ENCODE measurements at regions not wholly inside any gene's neighbourhood (a gene's known extent, or its start where the extent isn't known, plus 50 kb on each side); places are given as distances from the start of the nearest gene placed in this dataset.

DNA sequence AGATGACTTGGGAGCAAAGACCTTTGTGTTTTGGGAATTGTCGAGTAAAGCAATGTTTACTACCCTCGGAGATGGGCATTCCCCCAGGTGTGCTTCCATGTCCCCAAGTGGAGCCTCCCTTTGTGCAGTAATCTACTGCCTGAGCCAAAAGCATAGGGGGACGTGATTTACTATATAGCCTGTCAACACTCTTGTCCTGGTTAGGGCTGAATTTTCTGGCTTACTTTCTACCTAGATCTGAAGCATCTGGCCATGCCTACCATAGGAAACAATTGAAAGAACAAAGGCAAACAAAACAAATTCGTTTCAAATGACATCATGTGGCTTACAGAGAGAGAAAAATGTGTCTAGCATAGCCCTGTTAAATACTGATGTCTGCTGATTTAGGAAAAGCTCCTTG, 350.6 kb downstream of the SAMD5 start:
- DNase-seq: no peak

DNA sequence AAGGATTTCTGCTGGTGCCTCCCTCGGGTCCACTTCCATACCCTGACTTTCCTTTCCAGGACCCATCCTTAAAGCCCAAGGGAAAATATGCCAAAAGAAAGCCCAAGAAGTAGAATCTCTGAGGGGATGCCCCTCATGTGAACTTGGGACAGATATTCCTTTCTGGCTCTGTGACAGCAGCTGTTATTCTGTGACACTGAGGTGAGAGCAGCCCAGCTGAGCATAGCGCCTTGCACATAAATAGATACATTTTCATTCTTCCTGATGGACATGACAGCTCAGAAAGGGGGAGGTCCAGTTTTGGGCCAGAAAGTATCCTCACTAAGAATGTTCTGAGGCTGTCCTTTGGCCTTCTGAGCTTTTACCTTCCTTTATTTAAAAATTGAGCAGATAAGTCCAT, 353.2 kb downstream of the SAMD5 start:
- no peak for DNase-seq

DNA sequence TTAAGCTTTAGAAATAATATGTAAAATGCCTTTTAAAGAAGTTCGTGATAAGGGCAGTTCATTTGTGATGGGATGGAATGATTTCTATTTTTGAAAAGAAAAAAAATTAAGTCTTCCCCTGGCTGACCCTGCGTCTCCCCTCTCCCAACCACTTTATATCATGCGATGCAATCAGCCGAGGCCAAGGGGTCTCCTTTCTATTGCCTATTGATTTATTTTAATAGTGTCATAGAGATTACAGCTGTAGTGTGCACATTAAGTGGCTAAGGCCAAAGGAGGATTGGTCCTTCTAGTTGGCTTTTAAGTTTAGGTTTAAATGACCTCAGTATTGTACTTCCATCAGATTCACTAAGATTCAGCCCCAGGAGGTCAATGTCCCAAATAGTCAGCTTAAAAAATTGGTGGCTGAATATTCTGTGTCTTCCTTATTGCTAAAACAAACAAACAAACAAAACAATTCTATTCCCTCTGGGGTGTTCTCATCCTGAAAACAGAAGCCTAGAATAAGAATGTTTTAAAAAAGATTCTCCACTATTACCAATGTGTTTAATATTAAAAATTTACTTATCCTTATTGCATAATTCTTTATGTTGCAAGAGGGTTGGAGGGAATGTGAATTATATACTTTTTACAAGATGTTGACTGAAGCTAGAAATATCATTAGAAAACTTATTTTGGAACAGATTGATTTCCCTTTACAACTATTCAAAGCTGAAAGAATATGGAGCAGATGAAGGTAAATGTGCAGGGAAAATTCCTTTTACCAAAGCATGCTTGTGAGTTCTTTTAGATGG, 359.1 kb downstream of the SAMD5 start:
- no peak for DNase-seq

DNA sequence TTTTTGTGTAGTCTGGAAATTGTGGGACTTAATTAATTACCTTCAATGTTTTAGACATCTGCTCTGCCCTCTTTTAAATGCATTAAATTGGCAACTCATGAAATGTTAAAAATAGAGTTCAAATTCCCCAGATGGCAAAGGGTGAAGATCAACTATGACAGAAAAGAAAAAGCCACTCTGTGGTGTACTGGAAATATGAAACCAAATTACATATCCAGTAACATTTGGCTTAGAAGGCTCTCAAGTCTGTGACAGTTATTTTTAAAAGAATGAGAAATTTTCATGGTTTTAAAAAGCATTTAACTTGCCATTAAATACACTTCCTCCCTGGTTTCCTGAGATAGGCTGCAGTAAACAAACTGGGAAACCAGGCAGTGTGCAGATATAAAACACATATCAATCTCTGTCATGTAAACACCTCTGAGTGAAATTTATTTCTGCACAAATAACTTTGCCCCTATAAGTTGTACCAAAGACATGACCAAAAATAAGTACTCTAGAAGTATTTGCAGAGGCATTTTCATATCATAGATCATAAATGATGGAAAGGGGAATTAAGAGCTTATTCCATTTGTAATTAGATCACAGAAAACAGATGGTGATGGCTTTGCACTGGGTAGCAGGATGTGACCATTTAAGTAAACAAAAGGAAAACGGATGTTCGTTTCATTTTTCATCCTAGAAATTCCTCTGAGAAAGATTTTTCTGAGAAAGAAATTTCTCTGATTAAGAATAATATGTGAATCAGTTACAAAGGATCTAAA, 360.1 kb downstream of the SAMD5 start:
- DNase-seq: no peak

DNA sequence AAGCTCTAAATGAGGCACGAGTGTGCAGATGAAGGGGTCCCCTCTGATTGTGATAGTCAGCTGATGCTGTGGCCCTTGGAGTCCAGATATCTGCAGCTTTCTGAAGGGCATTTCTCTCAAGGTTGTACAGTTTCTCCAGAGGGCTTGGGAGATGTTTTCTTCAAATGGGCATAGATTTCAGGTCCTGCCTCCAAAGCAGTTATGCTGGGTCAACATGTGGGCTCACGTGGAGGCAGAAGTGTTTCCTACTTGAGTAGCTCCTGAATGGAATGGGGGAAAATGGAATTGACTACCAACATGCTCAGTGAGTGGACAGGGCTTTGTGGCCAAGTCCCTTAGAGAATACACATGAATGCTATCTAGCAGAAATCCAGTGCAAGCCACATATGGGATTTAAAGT, 360.7 kb downstream of the SAMD5 start:
- no peak for DNase-seq

DNA sequence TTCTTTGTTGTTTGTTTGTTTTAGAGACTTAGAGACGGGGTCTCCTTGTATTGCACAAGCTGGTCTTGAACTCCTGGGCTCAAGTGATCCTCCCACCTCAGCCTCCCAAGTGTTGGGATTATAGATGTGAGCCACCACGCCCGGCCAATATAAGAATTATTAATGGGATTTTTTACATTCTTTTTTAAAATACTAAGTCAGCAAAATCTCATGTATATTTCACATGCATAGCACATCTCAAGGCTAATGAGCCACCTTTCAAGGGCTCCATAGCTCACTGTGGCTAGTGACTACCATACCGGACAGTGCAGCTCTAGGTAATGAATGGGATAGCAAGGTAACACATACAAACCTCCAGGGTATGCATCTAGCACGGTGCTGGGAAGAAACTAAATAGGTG, 361.4 kb downstream of the SAMD5 start:
- DNase-seq: no peak

DNA sequence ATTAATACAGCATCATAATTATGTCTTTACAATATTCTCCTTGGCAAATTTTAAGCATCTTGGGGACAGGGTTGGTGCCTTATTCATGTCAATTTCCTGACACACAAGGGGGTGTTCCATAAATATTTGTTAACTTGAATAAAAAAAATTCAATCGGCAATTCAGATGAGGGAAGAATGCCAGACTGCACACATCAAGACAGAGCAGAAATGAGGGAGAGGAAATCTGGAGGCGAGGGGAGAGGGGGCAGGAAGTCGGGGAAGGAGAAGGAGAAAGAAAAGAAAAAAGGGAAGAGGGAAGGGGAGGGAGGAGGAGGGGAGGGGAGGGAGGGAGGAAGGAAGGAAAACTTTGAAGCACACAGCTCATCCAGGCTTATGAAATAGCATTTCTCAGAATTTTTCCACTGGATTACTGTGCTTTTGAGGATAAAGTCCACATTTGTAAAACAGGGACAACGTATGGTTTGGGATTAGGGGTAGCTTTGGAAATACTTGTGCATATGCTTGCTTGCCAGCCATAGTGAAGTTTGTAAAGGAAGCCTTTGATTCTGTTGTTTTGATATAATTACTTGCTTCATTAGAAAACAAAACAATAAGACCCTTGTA, 362.1 kb downstream of the SAMD5 start:
- DNase-seq: no peak

DNA sequence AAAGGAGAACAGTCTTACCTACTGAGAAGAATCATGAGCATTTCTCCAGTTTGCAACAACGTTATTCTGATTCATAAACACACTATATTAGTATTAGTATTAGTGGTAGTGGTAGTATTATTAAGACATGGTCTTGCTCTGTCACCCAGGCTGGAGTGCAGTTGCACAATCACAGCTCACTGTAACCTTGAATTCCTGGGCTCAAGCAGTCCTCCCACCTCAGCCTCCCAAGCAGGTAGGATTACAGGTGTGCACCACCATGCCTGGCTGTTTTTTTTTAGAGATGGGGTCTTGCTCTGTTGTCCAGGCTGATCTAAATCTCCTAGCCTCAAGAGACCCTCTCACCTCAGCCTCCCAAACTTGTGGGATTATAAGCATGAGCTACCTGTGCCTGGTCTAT, 363.5 kb downstream of the SAMD5 start:
- no peak for DNase-seq

DNA sequence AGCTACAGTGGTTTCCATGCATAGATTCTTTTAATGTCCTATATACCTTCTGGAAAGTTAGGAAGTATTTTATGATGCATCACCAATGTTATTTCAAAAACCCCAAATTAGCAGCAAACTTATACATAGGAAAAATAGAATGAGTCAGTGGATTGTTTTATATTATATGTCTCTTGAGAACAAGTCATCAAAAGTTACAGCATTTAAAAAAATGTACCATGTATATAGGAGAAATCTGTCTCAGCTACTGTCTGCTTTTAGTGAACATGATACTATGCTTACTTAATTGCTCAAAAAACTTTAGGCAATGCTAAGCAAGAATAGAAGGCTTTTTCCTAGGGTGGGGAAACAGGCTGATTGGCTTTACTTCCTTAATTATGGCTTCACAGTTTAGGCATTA, 365.3 kb downstream of the SAMD5 start:
- no peak for DNase-seq

DNA sequence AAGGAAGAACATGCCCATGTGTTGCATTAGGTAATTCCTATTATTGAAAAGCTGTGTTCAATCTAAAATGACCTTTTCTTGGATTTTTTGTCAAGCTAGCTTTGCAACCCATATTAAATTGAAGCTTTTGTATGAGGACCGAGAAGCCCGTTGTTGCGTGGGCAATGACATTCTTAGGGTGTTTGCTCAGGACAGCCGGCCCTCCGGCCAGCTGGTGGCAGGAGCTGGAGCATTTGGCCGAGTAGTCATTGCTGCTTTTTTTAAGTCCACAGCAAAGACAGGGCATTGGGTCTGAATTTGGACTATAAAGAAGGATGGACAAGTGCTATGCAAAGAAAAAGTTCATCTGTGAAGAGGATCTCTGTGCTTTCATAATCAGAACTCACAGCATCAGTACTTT, 365.8 kb downstream of the SAMD5 start:
- no peak for DNase-seq

DNA sequence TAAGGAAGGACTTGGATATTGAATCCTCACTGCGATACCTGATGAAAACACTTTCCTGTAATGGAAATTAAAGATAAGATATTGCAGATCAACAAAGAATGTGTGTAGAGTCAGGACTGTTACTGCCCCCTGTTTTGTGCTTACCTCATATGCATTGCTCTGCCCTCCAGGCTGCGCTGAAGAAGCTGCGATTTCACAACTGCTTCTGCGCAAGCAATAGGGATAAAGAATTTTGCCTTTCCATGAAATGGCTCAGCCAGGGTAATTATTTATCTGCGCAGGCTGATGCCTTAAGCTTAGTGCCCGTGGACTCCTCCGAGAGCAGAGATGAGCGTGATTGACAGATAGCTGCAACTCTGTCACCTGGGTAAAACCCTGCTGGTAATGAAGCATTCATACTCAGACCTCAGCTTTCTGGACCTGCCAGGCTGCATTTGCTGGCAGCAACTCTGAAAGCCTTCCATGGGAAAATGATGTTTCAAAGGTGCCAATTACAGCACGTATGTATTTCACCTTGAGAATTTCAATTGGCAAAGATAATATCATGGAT, 370.6 kb downstream of the SAMD5 start:
- no peak for DNase-seq

DNA sequence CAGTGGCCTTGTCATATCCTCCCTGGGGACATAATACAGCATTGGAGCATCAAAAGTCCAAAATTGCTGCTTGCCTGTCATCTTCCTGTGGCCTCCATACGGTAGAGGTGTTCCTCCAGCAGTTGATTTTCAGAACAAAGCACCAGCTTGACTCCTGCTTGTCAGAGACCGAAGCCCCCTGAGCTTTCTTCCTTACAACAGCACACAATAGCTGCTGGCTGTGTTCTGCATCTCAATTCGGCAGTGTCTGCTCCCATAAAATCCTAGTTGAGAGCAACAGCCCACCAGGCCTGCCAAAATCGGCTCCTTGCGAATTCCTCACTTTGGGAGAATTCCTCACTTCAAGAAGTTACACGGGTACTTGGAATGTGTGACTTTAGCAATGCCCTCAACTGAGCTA, 372.9 kb downstream of the SAMD5 start:
- no peak for DNase-seq

DNA sequence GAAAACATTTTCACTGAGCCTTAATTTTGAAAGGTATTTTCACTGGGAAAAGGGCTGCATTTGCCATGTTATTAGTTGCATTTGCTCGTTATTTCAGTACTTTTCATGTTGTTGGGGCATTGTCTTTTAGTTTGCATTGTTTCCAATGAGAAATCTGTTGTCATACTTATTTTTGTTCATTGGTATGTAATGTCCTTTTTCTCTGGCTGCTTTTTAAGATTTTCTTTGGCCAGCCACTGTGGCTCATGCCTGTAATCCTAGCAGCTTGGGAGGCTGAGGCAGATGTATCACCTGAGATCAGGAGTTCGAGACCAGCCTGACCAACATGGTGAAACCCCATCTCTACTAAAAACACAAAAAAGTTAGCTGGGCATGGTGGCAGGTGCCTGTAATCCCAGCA, 379.9 kb downstream of the SAMD5 start:
- no peak for DNase-seq

DNA sequence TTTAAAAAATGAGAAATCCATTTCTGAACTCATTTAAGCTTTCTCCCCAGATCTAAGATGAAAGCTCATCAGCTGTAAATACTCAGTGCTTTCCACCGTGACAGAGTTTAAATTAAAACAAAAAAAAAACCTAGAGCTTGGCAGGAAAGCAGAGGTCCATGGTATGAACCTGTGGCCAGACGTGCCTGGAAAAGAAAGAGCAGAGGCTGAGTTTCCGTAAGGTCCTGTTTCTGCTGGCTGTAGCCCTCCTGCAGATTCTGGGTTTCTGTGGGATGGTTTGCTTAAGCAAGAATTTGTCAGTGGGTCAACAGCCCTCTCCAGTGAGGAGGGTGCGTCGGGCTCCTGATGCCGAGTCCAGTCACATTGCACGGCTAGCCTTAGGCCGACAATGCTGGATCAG, 383.2 kb downstream of the SAMD5 start:
- DNase-seq: no peak

DNA sequence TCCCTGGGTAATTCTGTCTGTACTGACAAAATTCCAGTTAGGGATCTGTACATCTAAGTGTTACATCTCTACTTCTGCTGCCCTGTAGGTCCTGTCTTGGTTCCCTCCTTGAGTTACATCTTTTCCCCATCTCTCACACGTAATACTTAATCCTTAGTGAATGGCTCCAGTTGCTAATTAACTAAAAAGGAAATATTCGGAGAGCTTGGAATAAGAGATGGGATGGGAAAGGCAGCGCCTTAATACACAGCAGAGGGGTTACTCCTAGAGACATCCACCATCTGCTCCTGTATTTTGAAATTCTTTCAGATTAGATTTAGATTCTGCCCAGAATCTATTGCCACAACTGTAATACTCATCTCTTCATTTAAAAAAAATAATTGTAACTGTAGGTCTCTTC, 384.0 kb downstream of the SAMD5 start:
- DNase-seq: peak in 1 of 2 donors; percentile 20

DNA sequence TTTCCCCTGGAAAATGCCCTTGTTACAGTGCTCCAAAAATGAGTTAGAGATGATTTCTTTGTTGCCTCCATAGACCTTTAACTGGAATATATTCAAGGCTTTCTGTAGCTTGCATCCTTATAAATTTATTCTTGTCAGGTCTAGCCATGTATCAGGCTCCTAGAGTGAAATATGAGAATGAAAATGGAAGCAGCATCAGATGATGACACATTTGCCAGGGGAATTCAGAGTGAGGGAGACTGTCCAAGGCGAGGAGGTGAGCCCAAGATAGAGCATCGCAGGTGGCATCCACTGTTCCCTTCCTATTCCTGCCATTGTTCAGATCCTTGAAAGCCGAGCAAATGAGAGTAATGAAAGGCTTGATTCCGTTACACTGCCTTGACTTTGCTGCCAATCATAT, 386.8 kb downstream of the SAMD5 start:
- no peak for DNase-seq

DNA sequence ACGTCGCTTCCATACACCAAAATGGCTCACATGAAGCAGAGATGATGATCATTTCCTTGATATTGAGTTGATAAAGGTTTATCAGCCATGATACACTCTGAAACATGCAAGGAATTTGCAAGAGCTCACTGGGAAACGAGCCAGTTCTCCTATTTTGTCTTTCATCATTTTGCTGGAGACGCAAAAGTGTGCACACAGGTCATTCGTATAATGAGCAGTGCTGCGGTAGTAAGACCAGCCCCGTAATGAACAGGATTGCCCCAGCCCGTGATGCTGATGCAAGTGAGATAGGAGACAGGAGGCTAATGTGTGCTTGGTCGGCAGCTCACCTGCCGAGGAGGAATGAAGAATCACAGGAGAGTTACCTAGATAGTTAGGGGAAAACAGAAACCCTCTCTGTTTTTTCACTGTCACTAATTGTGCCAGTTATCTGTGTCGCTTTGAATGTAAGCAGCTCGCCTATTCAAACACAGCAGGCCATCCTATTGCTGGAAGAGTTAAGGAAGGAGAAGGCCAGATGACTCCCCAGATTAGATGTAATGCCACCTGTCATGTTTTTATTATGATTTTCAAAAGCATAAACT, 391.8 kb downstream of the SAMD5 start:
- no peak for DNase-seq

DNA sequence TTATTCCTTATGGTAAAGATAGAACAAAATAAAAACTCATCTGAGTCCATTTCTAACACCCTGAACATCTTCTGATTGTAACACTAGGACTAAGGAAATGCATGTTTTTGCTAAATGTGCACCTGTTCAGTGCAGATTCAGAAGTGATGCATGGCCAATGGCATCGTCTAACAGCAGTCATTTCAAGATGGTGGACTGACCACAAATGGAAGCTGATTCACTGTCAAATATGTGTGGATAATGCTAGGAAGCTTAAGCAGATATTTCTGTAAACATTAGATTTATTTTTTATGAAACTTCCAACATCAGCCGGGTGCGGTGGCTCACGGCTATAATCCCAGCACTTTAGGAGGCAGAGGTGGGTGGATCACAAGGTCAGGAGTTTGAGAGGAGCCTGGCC, 394.8 kb downstream of the SAMD5 start:
- no peak for DNase-seq

DNA sequence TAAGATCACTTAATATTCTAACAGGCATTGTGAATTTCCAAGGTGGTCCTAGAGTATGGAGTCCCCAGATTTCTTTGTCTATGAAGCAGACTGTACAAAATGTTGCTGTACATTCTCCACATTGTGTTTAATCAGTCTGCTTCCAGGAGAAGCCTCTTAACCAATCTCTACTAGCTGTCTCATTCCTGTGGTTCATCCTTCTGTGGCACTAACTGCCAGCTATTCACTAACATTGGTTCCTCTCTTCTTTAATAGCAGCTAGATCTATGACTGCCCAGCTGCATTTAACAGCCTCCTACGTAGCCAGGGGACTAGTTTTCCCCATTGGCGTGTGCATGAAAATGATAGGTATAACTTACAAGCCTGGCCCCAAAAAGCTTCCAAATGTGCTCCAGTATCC, 395.4 kb downstream of the SAMD5 start:
- DNase-seq: no peak

DNA sequence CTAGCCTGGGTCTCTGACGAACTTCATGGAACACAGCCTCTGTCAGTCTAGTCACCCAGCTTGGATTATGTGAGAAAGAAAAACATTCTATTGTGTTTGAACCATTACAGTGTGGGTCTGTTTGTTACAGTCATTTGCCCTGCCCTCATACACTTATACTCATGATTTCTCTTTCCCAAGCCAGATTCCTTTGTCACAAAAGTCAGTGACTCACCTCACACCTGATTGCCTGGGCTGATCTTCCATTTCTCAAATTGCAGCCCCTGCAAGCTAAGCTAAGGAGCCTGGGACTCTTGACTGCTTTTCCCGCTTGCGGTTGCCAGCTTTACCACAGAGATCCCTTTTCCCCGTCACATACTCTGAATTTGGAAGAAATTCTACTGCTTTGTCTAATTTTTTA, 395.9 kb downstream of the SAMD5 start:
- DNase-seq: no peak

DNA sequence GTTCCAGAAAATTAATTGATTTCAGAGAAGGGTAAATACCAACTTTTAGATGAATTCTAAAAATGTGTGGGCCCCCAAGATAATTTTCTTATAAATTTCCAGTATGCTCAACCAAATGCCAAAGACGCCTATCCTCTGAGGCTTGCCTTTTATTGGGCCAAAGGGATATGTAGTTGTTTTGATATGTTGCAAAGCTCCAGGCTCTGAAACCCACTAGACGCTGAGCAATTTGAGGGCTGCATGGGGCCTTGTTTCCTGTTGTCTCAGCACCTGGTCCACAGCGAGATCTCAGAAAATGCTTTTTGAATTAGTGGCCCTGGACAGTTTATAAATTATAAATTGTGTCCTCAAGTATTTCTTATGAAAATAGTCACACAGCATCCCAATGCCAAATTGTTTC, 397.2 kb downstream of the SAMD5 start:
- DNase-seq: no peak

DNA sequence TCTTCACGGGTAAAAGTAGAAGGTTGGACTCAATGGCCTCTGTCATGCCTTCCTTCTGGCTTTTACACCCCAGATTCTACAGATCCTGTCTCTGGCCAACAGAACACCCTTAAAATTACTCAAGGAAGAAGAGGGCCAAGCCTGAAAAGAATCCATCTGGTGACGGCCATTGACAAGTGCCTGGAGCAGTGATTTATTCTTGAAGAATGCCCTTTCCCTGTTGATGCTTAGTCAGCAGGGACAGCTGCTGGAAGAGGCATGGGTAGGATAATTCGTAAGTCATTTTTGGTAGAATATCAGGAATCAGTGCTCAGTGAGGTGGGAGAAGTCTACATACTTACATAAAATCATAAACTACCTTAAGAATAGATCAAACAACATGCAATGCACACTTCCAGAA, 397.9 kb downstream of the SAMD5 start:
- DNase-seq: no peak

DNA sequence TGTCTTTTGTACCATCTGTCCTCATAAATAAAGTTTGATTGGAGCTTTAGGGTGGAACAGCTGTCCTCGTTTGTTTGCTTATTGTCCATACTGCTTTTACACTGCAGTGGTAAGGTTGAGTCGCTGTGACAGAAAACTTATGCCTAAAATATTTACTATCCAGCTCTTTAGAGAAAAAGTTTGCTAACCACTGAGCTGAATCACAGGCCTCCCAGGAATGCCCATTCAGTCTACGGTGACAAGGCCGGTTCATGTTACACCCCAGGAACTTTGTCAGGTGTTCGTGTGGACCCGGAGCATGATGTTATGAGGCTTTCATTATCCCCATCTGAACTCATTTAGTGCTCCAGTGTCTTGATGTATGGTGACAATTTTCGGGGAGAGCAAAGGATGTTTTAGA, 401.1 kb downstream of the SAMD5 start:
- no peak for DNase-seq

Measured in right lung (tissue), 2 donors.